ENCODE measurements at regions not wholly inside any gene's neighbourhood (a gene's known extent, or its start where the extent isn't known, plus 50 kb on each side); places are given as distances from the start of the nearest gene placed in this dataset.

- Histone ChIP-seq H2AK5ac (ENCODE audit: low read depth, low read length) (no peak overlapping the region), H3K27ac (ENCODE audit: low read depth, low read length) (no peak overlapping the region), H3K79me2 (ENCODE audit: control insufficient read depth in 1 of 2, insufficient read depth in 2 of 2, low read length in 2 of 2) (no peaks in the 10 kb centered on the region), H4K8ac (ENCODE audit: extremely low read depth, insufficient read depth, low read length) (no peak overlapping the region), H3K4me3 (ENCODE audit: extremely low read depth in 1 of 4, insufficient read depth in 2 of 4, low read depth in 3 of 4, low read length in 4 of 4) (no peak overlapping the region), H4K20me1 (replicated peaks in 1 of 2; ENCODE audit: control insufficient read depth in 1 of 2, insufficient read depth in 2 of 2, low read length in 2 of 2) (no peaks in the 10 kb centered on the region), H3K14ac (ENCODE audit: insufficient read length) (no peak overlapping the region), H2AFZ (ENCODE audit: low read length) (peak overlapping the region; percentile 85; the same call in 1 of the 2 replicates), H2BK15ac (ENCODE audit: low read length) (no peak overlapping the region), H3K79me1 (ENCODE audit: low read depth, low read length) (no peaks in the 10 kb centered on the region), H4K91ac (replicated peaks; ENCODE audit: insufficient read length, low read length) (no peak overlapping the region), H4K5ac (ENCODE audit: insufficient read length, low read depth, low read length) (no peak overlapping the region), H3K4me1 (replicated peaks in 1 of 4; ENCODE audit: control insufficient read depth in 3 of 4, insufficient read depth in 4 of 4, low read length in 3 of 4) (no peaks in the 10 kb centered on the region), H3K56ac (replicated peaks; ENCODE audit: insufficient read length, low read depth, low read length) (no peak overlapping the region), H3K18ac (ENCODE audit: extremely low read depth, low read length) (no peak overlapping the region), H3K4ac (replicated peaks; ENCODE audit: insufficient read length, low read depth, low read length) (no peak overlapping the region), H3K9ac (replicated peaks in 1 of 4; ENCODE audit: extremely low read depth in 1 of 4, low read depth in 3 of 4, low read length in 3 of 4) (no peak overlapping the region), H3K27me3 (replicated peaks in 1 of 4; ENCODE audit: control insufficient read depth in 3 of 4, extremely low read depth in 1 of 4, insufficient read depth in 3 of 4, low read length in 3 of 4) (no peaks in the 10 kb centered on the region), H3K9me3 (ENCODE audit: insufficient read depth in 2 of 2, low read depth in 1 of 2, low read length in 1 of 2) (no peaks in the 10 kb centered on the region), H2BK20ac (ENCODE audit: low read length) (no peak overlapping the region), H3K23ac (ENCODE audit: insufficient read length) (no peak overlapping the region), H2BK120ac (replicated peaks; ENCODE audit: low read depth, low read length) (no peak overlapping the region), H3K23me2 (ENCODE audit: low read depth, low read length) (no peaks in the 10 kb centered on the region), H3K36me3 (ENCODE audit: control insufficient read depth in 2 of 4, insufficient read depth in 4 of 4, low read length in 3 of 4) (no peaks in the 10 kb centered on the region), H2BK12ac (ENCODE audit: low read depth, low read length) (no peak overlapping the region), H2BK5ac (ENCODE audit: low read depth, low read length) (no peak overlapping the region), H3K4me2 (ENCODE audit: insufficient read depth in 1 of 2, low read depth in 2 of 2, low read length in 2 of 2) (no peak overlapping the region)
- TF ChIP-seq ZNF274 (IDR thresholded peaks at IDR 0.05; ENCODE audit: borderline replicate concordance, extremely low read depth, low read length) (no peak), SUZ12 (IDR thresholded peaks at IDR 0.05; ENCODE audit: low read length) (no peak), CREB1 (IDR thresholded peaks at IDR 0.05) (no peak), EP300 (IDR thresholded peaks at IDR 0.05; ENCODE audit: borderline replicate concordance in 1 of 2, low read depth in 2 of 2, low read length in 2 of 2) (no peak), TAF7 (optimal IDR thresholded peaks at IDR 0.05; ENCODE audit: borderline replicate concordance, low read depth, low read length) (no peak), RAD21 (IDR thresholded peaks at IDR 0.05 in 1 of 2, conservative IDR thresholded peaks at IDR 0.05 in 1 of 2; ENCODE audit: low read depth in 2 of 2, low read length in 2 of 2) (no peak), CBX8 (IDR thresholded peaks at IDR 0.05; ENCODE audit: borderline replicate concordance, low read depth, low read length) (no peak), BACH1 (IDR thresholded peaks at IDR 0.05; ENCODE audit: low read length) (no peak), CHD1 (IDR thresholded peaks at IDR 0.05; ENCODE audit: low read depth, low read length) (no peak), EZH2 (IDR thresholded peaks at IDR 0.05; ENCODE audit: low read depth, low read length, severe bottlenecking) (no peak), RBBP5 (IDR thresholded peaks at IDR 0.05; ENCODE audit: borderline replicate concordance, low read depth, low read length) (no peak), GABPA (IDR thresholded peaks at IDR 0.05; ENCODE audit: borderline replicate concordance, insufficient read depth, low read length) (no peak), EGR1 (IDR thresholded peaks at IDR 0.05; ENCODE audit: borderline replicate concordance, low read depth, low read length) (no peak), CBX5 (IDR thresholded peaks at IDR 0.05; ENCODE audit: low read depth, low read length) (no peak), NRF1 (IDR thresholded peaks at IDR 0.05; ENCODE audit: low read depth, low read length) (no peak)
- POLR2A ChIA-PET (ENCODE audit: partially characterized antibody) = no interaction called here
- WGBS, 2 experiments (ENCODE audit: extremely low coverage in 1 of 2, insufficient coverage in 1 of 2, insufficient read length in 1 of 2, insufficient replicate concordance in 2 of 2, low coverage in 1 of 2, low lambda C conversion rate in 2 of 2, missing lambda C conversion rate in 1 of 2) = 94% methylated on average over 8 of the region's 8 CpGs; no CpG with 5 or more reads in 1 of the 2 experiments
- FAIRE-seq (no peak), DNase-seq (ENCODE audit: low read depth in 1 of 2, low spot score in 2 of 2) (no peak)
- CTCF ChIA-PET (ENCODE audit: partially characterized antibody) = no interaction called here
These were observed 451.8 kb upstream of the TBX3 start for GRCh38 chr12:115135800-115136211.

All from H1 (cell line).